ENCODE measurements at regions not wholly inside any gene's neighbourhood (a gene's known extent, or its start where the extent isn't known, plus 50 kb on each side); places are given as distances from the start of the nearest gene placed in this dataset.

DNA sequence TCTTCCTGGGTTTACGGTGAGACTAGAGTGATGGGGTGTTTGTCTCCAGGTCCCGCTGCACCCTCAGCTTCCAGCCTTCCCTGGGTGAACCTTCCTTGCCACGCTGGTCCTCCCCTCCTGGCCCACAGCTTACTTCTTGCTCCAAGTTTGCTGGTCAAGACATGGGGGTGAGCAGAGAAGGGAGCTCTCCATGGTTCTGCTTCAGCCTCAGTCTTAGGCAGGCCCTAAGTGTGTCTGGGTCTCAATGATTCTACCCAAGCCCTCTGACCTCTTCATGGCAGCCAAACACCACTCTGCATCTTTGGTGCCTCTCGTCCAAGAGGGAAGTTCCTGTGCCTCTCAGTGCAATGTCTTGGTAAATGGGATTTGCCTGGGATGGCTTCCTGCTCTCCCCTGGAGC is 356.5 kb upstream of the KLF6 start:
- H3K27ac ChIP-seq (ENCODE audit: low read depth, low read length) = no peak overlapping the region
- H3K27me3 ChIP-seq (ENCODE audit: control insufficient read depth in 5 of 5, insufficient read depth in 4 of 5, low read length in 5 of 5) = no peaks in the 10 kb centered on the region
- no peaks in the 10 kb centered on the region for H3K4me1 ChIP-seq (ENCODE audit: control insufficient read depth in 5 of 5, insufficient read depth in 5 of 5, low read length in 5 of 5)
- H3K36me3 ChIP-seq (ENCODE audit: control insufficient read depth in 5 of 5, insufficient read depth in 5 of 5, low read length in 5 of 5) = no peaks in the 10 kb centered on the region
- H3K4me3 ChIP-seq (ENCODE audit: low read depth in 1 of 5, low read length in 5 of 5) = no peak overlapping the region
- H3K9ac ChIP-seq (ENCODE audit: low read length in 5 of 5) = no peak overlapping the region
- H3K9me3 ChIP-seq (ENCODE audit: control insufficient read depth in 5 of 5, low read length in 5 of 5) = peaks cover 5 to 19% (median 10%) of the 10 kb centered on the region in 5 donors

DNA sequence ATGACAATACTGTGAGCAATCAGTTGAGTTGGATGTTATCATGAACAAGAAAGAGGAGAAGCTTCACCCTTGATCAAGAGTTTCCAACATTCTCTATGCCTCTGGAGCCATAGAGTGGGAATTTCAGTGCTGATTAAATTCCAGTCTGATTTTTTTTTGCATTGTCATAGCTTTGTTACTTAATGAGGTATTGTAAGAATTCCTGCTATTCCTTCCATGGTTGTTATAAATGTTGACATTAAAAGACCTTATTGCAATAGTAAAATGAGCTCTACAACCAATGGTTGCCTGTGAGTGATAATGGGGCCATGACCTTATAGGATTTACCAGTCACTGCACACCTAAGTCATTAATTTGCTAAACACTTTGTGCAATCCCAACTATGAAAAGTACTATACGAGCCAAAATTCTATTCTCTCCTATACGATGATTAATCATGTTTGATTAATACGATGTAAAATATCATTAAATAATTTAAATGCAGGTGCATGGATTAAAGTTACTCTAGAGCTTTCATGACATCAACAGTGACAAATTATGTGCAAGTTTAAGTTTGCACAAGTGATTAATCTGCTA is 353.2 kb upstream of the KLF6 start:
- H3K27ac ChIP-seq (ENCODE audit: low read depth, low read length) = no peak overlapping the region
- no peaks in the 10 kb centered on the region for H3K4me1 ChIP-seq (ENCODE audit: control insufficient read depth in 5 of 5, insufficient read depth in 5 of 5, low read length in 5 of 5)
- peaks cover 5 to 19% (median 10%) of the 10 kb centered on the region in 5 donors for H3K9me3 ChIP-seq (ENCODE audit: control insufficient read depth in 5 of 5, low read length in 5 of 5)
- H3K36me3 ChIP-seq (ENCODE audit: control insufficient read depth in 5 of 5, insufficient read depth in 5 of 5, low read length in 5 of 5) = no peaks in the 10 kb centered on the region
- no peaks in the 10 kb centered on the region for H3K27me3 ChIP-seq (ENCODE audit: control insufficient read depth in 5 of 5, insufficient read depth in 4 of 5, low read length in 5 of 5)
- H3K9ac ChIP-seq (ENCODE audit: low read length in 5 of 5) = no peak overlapping the region
- H3K4me3 ChIP-seq (ENCODE audit: low read depth in 1 of 5, low read length in 5 of 5) = no peak overlapping the region

DNA sequence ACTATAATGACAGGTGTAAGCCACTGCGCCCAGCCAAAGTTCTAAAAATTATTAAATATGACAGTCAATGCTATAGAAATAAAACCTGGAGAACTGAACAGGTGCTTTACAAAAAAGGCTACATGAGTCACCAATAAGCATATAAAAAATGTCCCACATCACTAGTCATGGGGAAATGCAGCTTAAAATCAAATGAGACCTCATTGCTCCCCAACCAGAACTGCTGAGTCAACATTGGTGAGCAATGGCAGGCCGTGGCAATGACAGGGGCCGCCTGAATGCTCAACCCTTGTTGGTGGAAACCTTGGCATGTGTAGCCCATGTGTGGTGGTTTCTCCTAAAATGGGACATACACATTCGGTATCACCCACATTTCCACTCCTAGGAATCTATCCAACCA is 352.3 kb upstream of the KLF6 start:
- Histone ChIP-seq H3K4me3 (ENCODE audit: low read depth in 1 of 5, low read length in 5 of 5) (no peak overlapping the region), H3K9ac (ENCODE audit: low read length in 5 of 5) (no peak overlapping the region), H3K9me3 (ENCODE audit: control insufficient read depth in 5 of 5, low read length in 5 of 5) (peaks cover 5 to 19% (median 10%) of the 10 kb centered on the region in 5 donors), H3K36me3 (ENCODE audit: control insufficient read depth in 5 of 5, insufficient read depth in 5 of 5, low read length in 5 of 5) (no peaks in the 10 kb centered on the region), H3K4me1 (ENCODE audit: control insufficient read depth in 5 of 5, insufficient read depth in 5 of 5, low read length in 5 of 5) (peaks cover 0 to 5% (median under 1%) of the 10 kb centered on the region in 5 donors), H3K27me3 (ENCODE audit: control insufficient read depth in 5 of 5, insufficient read depth in 4 of 5, low read length in 5 of 5) (no peaks in the 10 kb centered on the region), H3K27ac (ENCODE audit: low read depth, low read length) (no peak overlapping the region)

DNA sequence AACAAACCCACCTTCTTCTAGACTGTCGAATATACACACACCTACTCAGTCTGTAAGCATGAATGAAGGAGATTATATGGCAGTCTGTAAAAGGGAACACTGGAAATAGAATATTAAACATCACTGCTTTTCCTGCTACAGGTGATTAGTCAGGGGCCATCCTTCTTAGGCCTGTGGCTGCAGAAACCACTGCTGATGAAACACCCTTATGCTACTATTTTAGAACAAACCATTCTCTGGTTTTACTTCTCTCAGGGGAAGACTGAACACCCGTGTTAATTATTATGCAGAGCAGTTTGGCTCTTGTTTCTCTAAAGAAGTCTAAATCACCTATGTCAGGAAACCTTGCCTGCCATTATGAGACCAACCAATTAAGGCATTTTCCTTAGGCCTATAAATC is 351.1 kb upstream of the KLF6 start:
- Histone ChIP-seq H3K9ac (ENCODE audit: low read length in 5 of 5) (no peak overlapping the region), H3K4me1 (ENCODE audit: control insufficient read depth in 5 of 5, insufficient read depth in 5 of 5, low read length in 5 of 5) (peaks cover 0 to 14% (median 6%) of the 10 kb centered on the region in 5 donors), H3K27ac (ENCODE audit: low read depth, low read length) (no peak overlapping the region), H3K4me3 (ENCODE audit: low read depth in 1 of 5, low read length in 5 of 5) (no peak overlapping the region), H3K27me3 (ENCODE audit: control insufficient read depth in 5 of 5, insufficient read depth in 4 of 5, low read length in 5 of 5) (no peaks in the 10 kb centered on the region), H3K9me3 (ENCODE audit: control insufficient read depth in 5 of 5, low read length in 5 of 5) (peaks cover 0 to 12% (median 5%) of the 10 kb centered on the region in 5 donors), H3K36me3 (ENCODE audit: control insufficient read depth in 5 of 5, insufficient read depth in 5 of 5, low read length in 5 of 5) (no peaks in the 10 kb centered on the region)

- H3K4me1 ChIP-seq (ENCODE audit: control insufficient read depth in 5 of 5, insufficient read depth in 5 of 5, low read length in 5 of 5) = peaks cover 0 to 46% (median 13%) of the 10 kb centered on the region in 5 donors
- peak overlapping the region in 2 of 5 donors; percentile 2 to 14 for H3K4me3 ChIP-seq (ENCODE audit: low read depth in 1 of 5, low read length in 5 of 5)
- no peaks in the 10 kb centered on the region for H3K9me3 ChIP-seq (ENCODE audit: control insufficient read depth in 5 of 5, low read length in 5 of 5)
- no peaks in the 10 kb centered on the region for H3K27me3 ChIP-seq (ENCODE audit: control insufficient read depth in 5 of 5, insufficient read depth in 4 of 5, low read length in 5 of 5)
- no peaks in the 10 kb centered on the region for H3K36me3 ChIP-seq (ENCODE audit: control insufficient read depth in 5 of 5, insufficient read depth in 5 of 5, low read length in 5 of 5)
- no peak overlapping the region for H3K9ac ChIP-seq (ENCODE audit: low read length in 5 of 5)
- H3K27ac ChIP-seq (ENCODE audit: low read depth, low read length) = no peak overlapping the region
Observed at GRCh38 chr10:4132216-4132556, 347.2 kb upstream of the KLF6 start.

DNA sequence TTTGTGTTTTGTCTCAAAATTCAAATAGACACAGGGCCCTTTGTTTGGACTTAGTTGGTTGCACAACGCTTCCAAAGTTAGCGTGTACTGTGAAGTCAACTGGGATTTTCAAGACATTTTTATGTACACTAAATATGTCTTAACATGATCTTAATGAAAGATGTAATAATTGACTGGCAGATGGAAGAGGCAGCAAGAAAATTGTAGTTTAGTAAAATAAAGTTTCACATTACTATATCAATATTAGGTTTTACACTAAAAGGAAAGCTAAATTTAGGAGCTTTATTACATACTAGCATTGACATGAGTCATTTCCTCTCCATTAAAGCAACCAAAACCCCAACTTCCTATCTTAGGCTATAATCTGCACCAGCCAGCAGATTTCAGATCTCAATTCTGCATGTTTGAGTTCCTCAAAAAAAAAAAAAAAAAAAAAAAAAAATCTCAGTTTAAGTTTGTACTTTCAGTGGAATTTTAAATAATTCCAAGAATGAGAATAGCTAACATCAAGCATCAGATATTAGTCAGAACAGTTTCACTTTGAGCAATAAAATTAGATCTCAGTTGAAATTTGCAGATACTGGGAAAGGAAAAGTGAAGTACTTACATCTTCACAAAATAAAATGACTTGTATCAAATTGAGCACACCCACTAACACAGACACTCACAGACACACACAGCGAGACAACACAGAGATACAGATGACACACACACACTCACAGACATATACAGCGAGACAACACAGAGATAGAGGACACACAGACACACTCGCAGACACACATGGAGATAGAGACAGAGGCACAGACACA is 346.6 kb upstream of the KLF6 start:
- H3K27ac ChIP-seq (ENCODE audit: low read depth, low read length) = peak overlapping the region; percentile 43
- H3K27me3 ChIP-seq (ENCODE audit: control insufficient read depth in 5 of 5, insufficient read depth in 4 of 5, low read length in 5 of 5) = no peaks in the 10 kb centered on the region
- H3K4me3 ChIP-seq (ENCODE audit: low read depth in 1 of 5, low read length in 5 of 5) = peak overlapping the region in 2 of 5 donors; percentile 2 to 14
- no peaks in the 10 kb centered on the region for H3K9me3 ChIP-seq (ENCODE audit: control insufficient read depth in 5 of 5, low read length in 5 of 5)
- no peak overlapping the region for H3K9ac ChIP-seq (ENCODE audit: low read length in 5 of 5)
- no peaks in the 10 kb centered on the region for H3K36me3 ChIP-seq (ENCODE audit: control insufficient read depth in 5 of 5, insufficient read depth in 5 of 5, low read length in 5 of 5)
- H3K4me1 ChIP-seq (ENCODE audit: control insufficient read depth in 5 of 5, insufficient read depth in 5 of 5, low read length in 5 of 5) = peaks cover 0 to 46% (median 13%) of the 10 kb centered on the region in 5 donors

DNA sequence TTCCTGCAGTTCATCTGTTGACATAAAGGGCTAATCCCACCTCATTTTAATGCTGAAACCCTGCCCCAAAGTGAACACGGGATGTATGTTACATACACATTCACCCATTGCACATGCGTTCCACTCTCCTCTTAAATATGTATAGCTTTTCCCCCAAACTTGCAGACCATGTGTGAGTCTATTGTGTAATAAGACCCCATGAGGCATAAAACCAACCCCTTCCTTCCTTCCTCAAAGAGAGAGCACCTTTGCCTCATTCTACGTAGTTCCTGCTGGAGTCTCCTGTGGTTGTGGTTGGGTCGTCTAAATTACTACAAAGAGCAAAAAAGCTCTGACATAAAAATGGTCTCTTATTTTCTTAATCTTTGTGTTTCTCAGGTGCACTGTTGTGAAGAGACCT is 345.7 kb upstream of the KLF6 start:
- H3K36me3 ChIP-seq (ENCODE audit: control insufficient read depth in 5 of 5, insufficient read depth in 5 of 5, low read length in 5 of 5) = no peaks in the 10 kb centered on the region
- H3K4me3 ChIP-seq (ENCODE audit: low read depth in 1 of 5, low read length in 5 of 5) = peak overlapping the region in 1 of 5 donors; percentile 32
- no peak overlapping the region for H3K9ac ChIP-seq (ENCODE audit: low read length in 5 of 5)
- peaks cover 0 to 46% (median 13%) of the 10 kb centered on the region in 5 donors for H3K4me1 ChIP-seq (ENCODE audit: control insufficient read depth in 5 of 5, insufficient read depth in 5 of 5, low read length in 5 of 5)
- H3K9me3 ChIP-seq (ENCODE audit: control insufficient read depth in 5 of 5, low read length in 5 of 5) = peaks cover 0 to 4% (median 0%) of the 10 kb centered on the region in 5 donors
- peak overlapping the region; percentile 43 for H3K27ac ChIP-seq (ENCODE audit: low read depth, low read length)
- no peaks in the 10 kb centered on the region for H3K27me3 ChIP-seq (ENCODE audit: control insufficient read depth in 5 of 5, insufficient read depth in 4 of 5, low read length in 5 of 5)

DNA sequence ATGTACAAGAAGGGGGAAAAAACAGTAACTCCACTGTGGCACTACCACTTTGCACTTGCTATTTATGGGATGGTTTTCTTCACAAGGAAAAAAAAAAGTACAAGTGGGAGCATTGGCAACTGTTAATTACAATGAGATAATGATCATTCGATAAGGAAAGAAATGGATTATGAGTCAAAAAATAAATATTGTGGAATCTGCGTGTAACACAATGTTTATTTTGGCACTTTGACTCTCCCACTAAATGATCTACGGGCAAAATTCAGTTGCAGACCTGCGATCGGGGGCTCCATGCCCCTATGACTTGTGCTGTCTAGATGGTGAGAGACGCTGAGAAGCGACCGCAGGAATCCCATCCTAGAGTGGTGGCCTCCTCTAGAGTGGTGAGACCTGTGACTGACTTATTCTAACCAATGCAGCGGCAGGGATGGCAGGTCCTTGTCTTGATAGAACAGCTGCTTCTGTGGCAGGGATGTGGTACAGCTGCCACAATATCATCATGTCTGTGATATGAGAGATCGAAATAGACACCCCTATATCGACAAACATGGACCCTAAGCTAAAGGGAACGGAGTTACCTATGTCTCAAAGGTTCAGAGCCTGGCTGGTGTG is 345.0 kb upstream of the KLF6 start:
- peak overlapping the region; percentile 43 for H3K27ac ChIP-seq (ENCODE audit: low read depth, low read length)

GRCh38 chr10:4127518-4128315 is 342.7 kb upstream of the KLF6 start:
- no peak overlapping the region for H3K9ac ChIP-seq (ENCODE audit: low read length in 5 of 5)
- peaks cover 2 to 9% (median 5%) of the 10 kb centered on the region in 5 donors for H3K9me3 ChIP-seq (ENCODE audit: control insufficient read depth in 5 of 5, low read length in 5 of 5)
- H3K36me3 ChIP-seq (ENCODE audit: control insufficient read depth in 5 of 5, insufficient read depth in 5 of 5, low read length in 5 of 5) = no peaks in the 10 kb centered on the region
- H3K4me3 ChIP-seq (ENCODE audit: low read depth in 1 of 5, low read length in 5 of 5) = no peak overlapping the region
- H3K27ac ChIP-seq (ENCODE audit: low read depth, low read length) = no peak overlapping the region
- H3K4me1 ChIP-seq (ENCODE audit: control insufficient read depth in 5 of 5, insufficient read depth in 5 of 5, low read length in 5 of 5) = peaks cover 0 to 45% (median 13%) of the 10 kb centered on the region in 5 donors
- H3K27me3 ChIP-seq (ENCODE audit: control insufficient read depth in 5 of 5, insufficient read depth in 4 of 5, low read length in 5 of 5) = no peaks in the 10 kb centered on the region

More for the DNA sequence above, 345.0 kb upstream of the KLF6 start:
- Histone ChIP-seq H3K9me3 (ENCODE audit: control insufficient read depth in 5 of 5, low read length in 5 of 5) (peaks cover 0 to 4% (median 0%) of the 10 kb centered on the region in 5 donors), H3K4me3 (ENCODE audit: low read depth in 1 of 5, low read length in 5 of 5) (no peak overlapping the region), H3K27me3 (ENCODE audit: control insufficient read depth in 5 of 5, insufficient read depth in 4 of 5, low read length in 5 of 5) (no peaks in the 10 kb centered on the region), H3K4me1 (ENCODE audit: control insufficient read depth in 5 of 5, insufficient read depth in 5 of 5, low read length in 5 of 5) (peaks cover 0 to 46% (median 13%) of the 10 kb centered on the region in 5 donors), H3K36me3 (ENCODE audit: control insufficient read depth in 5 of 5, insufficient read depth in 5 of 5, low read length in 5 of 5) (no peaks in the 10 kb centered on the region), H3K9ac (ENCODE audit: low read length in 5 of 5) (no peak overlapping the region)
